NOMO-1 (cell line): ENCODE measurements at regions not wholly inside any gene's neighbourhood (a gene's known extent, or its start where the extent isn't known, plus 50 kb on each side); places are given as distances from the start of the nearest gene placed in this dataset.
"Not testable (repeated sequence)": the region's sequence is repeated elsewhere in the genome, so short reads cannot be mapped to it uniquely, and the experiment has no call there.

Experiments used
- DNase-seq, 2 experiments: peaks; one replicate each; lab custom pipeline; 2025; ENCODE audit not compliant: unreplicated experiment in 2 of 2; lab: John Stamatoyannopoulos, UW

- DNase-seq, result no peak
Observed at GRCh38 chr6:74733830-74734620, 471.8 kb downstream of the COL12A1 start.

GRCh38 chr6:74731931-74732330 is 473.9 kb downstream of the COL12A1 start:
- no peak for DNase-seq

GRCh38 chr6:74731204-74731603 is 474.6 kb downstream of the COL12A1 start:
- DNase-seq, result no peak

GRCh38 chr6:74720923-74721322 is 484.9 kb downstream of the COL12A1 start:
- DNase-seq, result no peak

GRCh38 chr6:74717591-74717990 is 488.3 kb downstream of the COL12A1 start:
- no peak for DNase-seq

GRCh38 chr6:74715355-74716085 is 490.3 kb downstream of the COL12A1 start:
- no peak for DNase-seq

GRCh38 chr6:74713941-74714340 is 491.9 kb downstream of the COL12A1 start:
- no peak for DNase-seq

- no peak for DNase-seq
Observed at GRCh38 chr6:74705451-74705850, 500.4 kb downstream of the COL12A1 start.

GRCh38 chr6:74704540-74704939 is 501.3 kb downstream of the COL12A1 start:
- not testable (repeated sequence) for DNase-seq

GRCh38 chr6:74690365-74690764 is 515.5 kb downstream of the COL12A1 start:
- no peak for DNase-seq

GRCh38 chr6:74689601-74690000 is 516.3 kb downstream of the COL12A1 start:
- DNase-seq, result no peak

GRCh38 chr6:74677463-74677862 is 528.4 kb downstream of the COL12A1 start:
- DNase-seq, result no peak

- no peak for DNase-seq
Observed at GRCh38 chr6:74676906-74677305, 528.9 kb downstream of the COL12A1 start.

GRCh38 chr6:74674377-74674776 is 531.5 kb downstream of the COL12A1 start:
- DNase-seq, result no peak

GRCh38 chr6:74671558-74672025 is 534.3 kb downstream of the COL12A1 start:
- DNase-seq, result no peak

GRCh38 chr6:74658391-74658790 is 547.5 kb downstream of the COL12A1 start:
- DNase-seq, result no peak

- no peak for DNase-seq
Observed at GRCh38 chr6:74657931-74658330, 547.9 kb downstream of the COL12A1 start.

GRCh38 chr6:74657011-74657410 is 548.8 kb downstream of the COL12A1 start:
- no peak for DNase-seq

GRCh38 chr6:74656453-74656852 is 549.4 kb downstream of the COL12A1 start:
- no peak for DNase-seq

GRCh38 chr6:74654296-74654695 is 551.6 kb downstream of the COL12A1 start:
- no peak for DNase-seq

- DNase-seq, result no peak
Observed at GRCh38 chr6:74651948-74652842, 553.7 kb downstream of the COL12A1 start.
